ENCODE measurements at regions not wholly inside any gene's neighbourhood (a gene's known extent, or its start where the extent isn't known, plus 50 kb on each side); places are given as distances from the start of the nearest gene placed in this dataset.

DNA sequence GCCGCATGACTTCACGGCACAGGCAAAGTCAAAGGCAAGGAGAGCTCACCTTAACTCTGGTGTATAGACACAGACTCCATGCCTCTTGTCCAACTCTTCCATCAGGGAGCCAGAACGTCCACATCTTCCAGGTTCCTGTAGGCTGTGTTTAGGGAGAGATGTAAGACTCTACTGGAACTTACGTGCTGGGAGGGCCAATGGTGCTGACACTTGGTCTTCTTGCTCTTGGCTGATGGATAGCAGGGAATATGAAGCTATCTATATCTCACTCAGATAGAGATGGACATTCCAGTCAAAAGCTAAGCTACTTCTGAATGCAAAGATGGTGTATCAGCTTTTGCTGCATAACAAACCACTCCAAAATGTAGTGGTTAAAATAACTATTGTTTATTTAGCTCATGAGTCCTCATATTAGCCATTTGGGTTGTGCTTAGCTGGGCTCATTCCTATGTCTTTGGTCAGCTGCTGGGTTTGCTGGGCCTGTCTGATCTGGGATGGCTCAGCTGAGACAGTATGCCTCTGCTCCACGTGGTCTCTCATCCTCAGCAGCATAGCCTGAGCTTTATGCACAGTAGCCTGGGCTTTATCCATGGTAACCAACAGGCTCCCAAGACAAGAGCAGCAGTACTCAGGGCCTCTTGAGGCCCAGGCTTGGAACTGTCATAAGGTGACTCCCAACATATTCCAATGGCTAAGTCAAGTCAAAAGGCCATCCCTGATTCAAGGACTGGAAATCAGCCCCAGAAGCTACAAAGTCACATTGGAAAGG lies 111.6 kb downstream of the SNX5 start:
- DNase-seq: no peak

DNA sequence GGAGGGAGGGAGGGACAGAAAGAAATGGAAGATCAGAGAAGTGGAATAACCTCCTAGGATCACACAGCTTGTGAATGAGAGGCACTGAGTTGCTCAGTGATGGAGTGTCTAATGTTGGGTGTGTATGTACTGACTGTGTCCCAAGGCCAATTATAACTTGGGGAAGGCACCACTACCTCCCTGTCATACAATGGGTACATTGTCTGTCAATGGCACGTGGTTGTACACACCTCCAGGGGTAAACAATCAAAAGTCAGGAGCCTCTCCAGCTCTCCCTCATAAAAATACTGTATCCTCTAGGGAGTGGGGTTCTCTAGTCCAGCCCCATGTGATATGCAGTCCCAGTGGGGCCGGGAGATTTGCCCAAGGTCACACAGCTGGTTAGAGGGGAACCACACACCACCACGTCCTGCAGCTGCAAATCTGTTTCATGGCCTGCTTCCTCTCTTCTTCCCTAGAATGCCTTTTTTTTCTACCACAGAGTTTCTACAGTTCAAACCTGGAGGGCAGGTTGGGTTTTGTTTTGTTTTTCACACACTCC lies 112.5 kb downstream of the SNX5 start:
- DNase-seq: no peak

GRCh38 chr20:17854307-17854903 lies 114.2 kb downstream of the SNX5 start:
- DNase-seq: peak in 10 of 14 donors; percentile 3 to 24 (median 14)

- DNase-seq: no peak
Observed at GRCh38 chr20:17852323-17852722, 116.3 kb downstream of the SNX5 start.

DNA sequence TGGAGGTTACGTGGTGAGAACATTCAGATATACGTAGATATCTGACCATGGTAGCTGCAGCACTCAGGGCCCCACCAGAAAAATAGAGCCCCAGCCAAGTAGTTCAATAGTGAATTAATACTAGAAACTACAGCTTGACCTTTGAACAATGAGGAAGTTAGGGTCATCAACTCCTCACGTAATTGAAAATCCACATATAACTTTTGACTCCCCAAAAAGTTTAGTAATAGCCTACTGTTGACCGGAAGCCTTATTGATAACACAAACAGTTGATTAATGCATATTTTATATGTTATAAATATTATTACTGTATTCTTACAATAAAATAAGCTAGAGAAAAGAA lies 117.9 kb downstream of the SNX5 start:
- no peak for DNase-seq

DNA sequence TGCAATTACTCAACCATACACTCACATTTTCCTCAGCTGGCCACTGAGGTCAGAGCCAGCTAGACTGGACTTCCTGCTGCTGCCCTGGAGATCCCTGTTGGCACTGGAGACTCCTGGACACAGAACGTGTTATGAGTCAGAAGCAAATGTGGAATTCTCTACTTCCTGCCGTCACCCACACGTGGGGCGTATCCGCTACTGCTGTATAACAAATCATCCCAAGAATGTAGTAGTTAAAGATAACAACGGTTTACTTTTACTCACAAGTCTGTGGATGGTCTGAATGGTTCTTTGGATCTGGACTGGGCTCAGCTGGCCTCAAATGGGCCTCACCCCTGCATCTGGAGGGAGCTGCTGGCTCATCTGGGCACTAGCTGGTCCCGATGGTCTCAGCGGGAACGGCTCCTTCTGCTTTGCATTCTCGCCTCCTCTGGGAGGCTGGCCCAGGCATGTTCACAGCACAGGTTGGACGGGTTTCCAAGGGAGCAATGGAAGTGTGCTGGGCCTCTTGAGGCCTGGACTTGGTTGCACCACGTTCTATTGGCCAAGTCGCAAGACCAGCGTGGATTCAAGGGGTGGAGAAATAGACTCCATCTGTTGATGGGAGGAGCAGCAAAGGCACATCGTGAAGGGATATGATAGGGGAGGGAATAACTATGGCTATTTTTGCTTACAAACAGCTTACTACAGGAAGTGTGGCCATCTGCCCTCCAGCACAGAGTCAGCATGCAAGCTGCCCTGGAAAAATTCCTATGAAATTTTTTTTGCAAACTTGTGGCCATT lies 118.5 kb downstream of the SNX5 start:
- DNase-seq: peak in 1 of 14 donors; percentile 74

- DNase-seq: no peak
Observed at GRCh38 chr20:17849138-17849900, 119.3 kb downstream of the SNX5 start.

GRCh38 chr20:17848249-17849048 lies 120.1 kb downstream of the SNX5 start:
- DNase-seq: no peak

GRCh38 chr20:17845701-17846475 lies 122.7 kb downstream of the SNX5 start:
- DNase-seq: no peak

GRCh38 chr20:17844549-17845298 lies 123.9 kb downstream of the SNX5 start:
- DNase-seq: no peak

- DNase-seq: no peak
Observed at GRCh38 chr20:17844133-17844429, 124.5 kb downstream of the SNX5 start.

DNA sequence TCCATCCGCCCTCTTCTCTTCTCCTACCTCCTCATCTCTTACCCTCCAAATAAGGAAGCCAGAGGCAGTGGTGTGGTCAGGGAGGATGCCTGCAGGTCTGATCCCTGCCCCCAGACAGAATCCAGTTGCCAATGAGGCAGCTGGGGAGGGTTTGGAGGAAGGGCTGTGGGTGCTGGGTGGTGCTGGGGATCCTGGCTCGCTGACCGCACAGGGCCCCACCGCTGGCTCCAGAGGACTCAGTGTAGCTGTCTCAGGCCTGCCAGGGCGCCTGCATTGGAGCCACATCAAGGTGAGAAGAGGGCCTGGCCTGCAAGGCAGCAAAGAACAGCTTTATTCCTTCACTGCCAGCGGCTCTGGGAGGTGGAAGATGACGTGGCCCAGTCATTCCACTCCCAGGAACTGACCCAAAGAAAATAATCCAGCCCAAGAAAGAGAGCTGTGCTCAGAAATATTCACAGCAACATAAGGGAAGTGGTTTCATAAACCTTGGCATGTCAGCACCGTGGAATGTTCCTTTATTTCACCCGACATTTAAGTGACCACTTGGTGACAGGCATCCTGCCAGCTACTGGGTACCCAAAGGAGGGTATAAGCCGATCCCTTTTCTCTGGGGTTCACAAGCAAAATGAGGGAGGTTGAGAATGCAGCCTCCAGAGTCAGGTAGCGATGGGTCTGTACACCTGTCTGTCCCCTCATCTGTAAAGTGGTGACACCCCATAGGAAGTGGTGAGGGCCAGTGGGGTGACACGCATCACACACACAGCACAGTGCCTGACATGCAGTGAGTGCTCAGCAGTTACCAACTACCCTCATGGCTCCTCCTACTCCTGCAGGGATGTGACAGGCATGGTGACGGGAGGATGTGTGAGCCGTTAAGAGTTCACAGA lies 125.1 kb downstream of the SNX5 start:
- no peak for DNase-seq

DNA sequence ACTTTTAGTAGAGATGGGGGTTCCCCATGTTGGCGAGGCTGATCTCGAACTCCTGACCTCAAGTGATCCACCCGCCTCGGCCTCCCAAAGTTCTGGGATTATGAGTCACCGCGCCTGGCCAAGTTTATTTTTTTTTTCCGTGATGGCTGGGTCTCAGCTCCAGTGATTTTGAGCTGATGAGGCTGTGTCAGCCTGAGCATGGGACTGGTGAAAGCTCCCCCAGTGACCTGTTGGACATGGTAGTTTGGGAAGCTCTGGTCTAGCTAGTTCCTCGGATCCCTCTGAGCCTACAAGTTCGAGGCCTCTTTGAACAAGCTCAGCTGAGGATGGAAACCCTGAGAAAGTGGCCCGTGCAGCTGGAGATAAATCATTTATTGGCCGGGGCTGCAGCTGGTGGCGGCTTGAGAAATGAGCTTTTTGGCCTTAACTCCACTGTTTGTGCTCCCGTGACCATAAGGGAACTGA lies 126.8 kb downstream of the SNX5 start:
- no peak for DNase-seq

- DNase-seq: no peak
Observed at GRCh38 chr20:17840423-17840822, 128.2 kb downstream of the SNX5 start.

GRCh38 chr20:17838921-17839320 lies 129.7 kb downstream of the SNX5 start:
- no peak for DNase-seq

GRCh38 chr20:17837179-17837578 lies 131.4 kb downstream of the SNX5 start:
- DNase-seq: no peak

DNA sequence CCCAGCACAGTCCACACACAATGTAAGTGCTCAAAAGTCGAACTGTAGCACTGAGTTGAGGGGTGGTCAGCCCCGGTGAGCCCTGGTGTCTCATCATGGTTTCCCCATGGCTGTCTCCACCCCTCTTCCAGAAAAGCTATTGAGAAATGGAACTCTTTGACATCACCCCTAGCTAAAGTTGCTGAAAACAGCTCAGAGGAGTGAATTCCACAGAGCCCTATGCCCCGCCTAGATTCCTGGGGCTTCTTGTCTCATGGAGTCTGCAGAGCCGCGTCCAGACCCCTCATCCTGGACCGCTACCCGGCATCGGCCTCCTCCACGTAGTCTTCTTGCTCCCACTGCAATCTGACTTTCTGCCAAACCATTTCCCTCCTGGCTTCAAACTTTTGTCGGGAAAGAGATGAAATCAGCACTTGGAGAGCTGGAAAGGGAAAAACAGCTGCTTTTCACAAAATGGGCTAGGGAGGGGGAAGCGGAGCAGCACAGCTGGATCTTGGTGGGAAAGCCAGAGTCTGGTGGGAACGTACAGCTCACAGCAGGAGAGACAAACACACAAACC lies 132.2 kb downstream of the SNX5 start:
- no peak for DNase-seq

GRCh38 chr20:17835934-17836300 lies 132.7 kb downstream of the SNX5 start:
- no peak for DNase-seq
